HL-60 (cell line): ENCODE measurements at regions not wholly inside any gene's neighbourhood (a gene's known extent, or its start where the extent isn't known, plus 50 kb on each side); places are given as distances from the start of the nearest gene placed in this dataset.

Experiments used
- GABPA ChIP-seq: IDR thresholded peaks from 2 replicates; pipeline ENCODE4 v1.6.1; 2012; ENCODE audit warnings: low read depth
- POLR2AphosphoS5 ChIP-seq: IDR thresholded peaks from 2 replicates; pipeline ENCODE4 v1.6.1; 2012; ENCODE audit warnings: low read depth
- SPI1 ChIP-seq: IDR thresholded peaks from 2 replicates; pipeline ENCODE4 v1.6.1; 2012; ENCODE audit warnings: low read depth, mild to moderate bottlenecking, borderline replicate concordance
- TF ChIP-seq, protein P1 (sequence below): IDR thresholded peaks from one replicate; pipeline ENCODE4 v1.5.1; 2011; ENCODE audit warnings: low read length, control low read depth, inconsistent platforms; ENCODE audit not compliant: insufficient read depth
- TF ChIP-seq, protein P2 (sequence below): IDR thresholded peaks from 2 replicates; pipeline ENCODE4 v1.6.1; 2012; ENCODE audit warnings: low read depth; ENCODE audit not compliant: insufficient replicate concordance

DNA sequence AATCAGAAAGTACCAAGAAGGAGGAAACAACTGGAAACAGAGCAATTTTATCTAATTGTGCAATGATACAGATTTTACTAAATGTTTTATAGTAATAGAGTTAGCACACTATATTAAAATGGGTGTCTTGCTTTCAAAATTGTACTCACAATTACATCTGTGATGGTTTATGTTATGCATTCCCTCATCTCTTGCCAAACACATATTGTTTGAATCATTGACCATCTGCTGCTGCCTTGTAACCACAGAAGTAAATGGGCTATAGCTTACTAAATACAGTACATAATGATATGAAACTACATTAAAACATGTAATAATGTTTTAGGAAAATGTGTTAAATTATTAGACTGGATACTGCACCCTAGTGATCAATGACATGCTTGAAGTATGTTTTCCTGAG lies 158.1 kb downstream of the SLC25A46 start:
- TF ChIP-seq POLR2AphosphoS5 = no peak
- TF ChIP-seq, protein P1, sequence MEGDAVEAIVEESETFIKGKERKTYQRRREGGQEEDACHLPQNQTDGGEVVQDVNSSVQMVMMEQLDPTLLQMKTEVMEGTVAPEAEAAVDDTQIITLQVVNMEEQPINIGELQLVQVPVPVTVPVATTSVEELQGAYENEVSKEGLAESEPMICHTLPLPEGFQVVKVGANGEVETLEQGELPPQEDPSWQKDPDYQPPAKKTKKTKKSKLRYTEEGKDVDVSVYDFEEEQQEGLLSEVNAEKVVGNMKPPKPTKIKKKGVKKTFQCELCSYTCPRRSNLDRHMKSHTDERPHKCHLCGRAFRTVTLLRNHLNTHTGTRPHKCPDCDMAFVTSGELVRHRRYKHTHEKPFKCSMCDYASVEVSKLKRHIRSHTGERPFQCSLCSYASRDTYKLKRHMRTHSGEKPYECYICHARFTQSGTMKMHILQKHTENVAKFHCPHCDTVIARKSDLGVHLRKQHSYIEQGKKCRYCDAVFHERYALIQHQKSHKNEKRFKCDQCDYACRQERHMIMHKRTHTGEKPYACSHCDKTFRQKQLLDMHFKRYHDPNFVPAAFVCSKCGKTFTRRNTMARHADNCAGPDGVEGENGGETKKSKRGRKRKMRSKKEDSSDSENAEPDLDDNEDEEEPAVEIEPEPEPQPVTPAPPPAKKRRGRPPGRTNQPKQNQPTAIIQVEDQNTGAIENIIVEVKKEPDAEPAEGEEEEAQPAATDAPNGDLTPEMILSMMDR = no peak
- no peak for TF ChIP-seq GABPA
- TF ChIP-seq SPI1 = no peak
- TF ChIP-seq, protein P2, sequence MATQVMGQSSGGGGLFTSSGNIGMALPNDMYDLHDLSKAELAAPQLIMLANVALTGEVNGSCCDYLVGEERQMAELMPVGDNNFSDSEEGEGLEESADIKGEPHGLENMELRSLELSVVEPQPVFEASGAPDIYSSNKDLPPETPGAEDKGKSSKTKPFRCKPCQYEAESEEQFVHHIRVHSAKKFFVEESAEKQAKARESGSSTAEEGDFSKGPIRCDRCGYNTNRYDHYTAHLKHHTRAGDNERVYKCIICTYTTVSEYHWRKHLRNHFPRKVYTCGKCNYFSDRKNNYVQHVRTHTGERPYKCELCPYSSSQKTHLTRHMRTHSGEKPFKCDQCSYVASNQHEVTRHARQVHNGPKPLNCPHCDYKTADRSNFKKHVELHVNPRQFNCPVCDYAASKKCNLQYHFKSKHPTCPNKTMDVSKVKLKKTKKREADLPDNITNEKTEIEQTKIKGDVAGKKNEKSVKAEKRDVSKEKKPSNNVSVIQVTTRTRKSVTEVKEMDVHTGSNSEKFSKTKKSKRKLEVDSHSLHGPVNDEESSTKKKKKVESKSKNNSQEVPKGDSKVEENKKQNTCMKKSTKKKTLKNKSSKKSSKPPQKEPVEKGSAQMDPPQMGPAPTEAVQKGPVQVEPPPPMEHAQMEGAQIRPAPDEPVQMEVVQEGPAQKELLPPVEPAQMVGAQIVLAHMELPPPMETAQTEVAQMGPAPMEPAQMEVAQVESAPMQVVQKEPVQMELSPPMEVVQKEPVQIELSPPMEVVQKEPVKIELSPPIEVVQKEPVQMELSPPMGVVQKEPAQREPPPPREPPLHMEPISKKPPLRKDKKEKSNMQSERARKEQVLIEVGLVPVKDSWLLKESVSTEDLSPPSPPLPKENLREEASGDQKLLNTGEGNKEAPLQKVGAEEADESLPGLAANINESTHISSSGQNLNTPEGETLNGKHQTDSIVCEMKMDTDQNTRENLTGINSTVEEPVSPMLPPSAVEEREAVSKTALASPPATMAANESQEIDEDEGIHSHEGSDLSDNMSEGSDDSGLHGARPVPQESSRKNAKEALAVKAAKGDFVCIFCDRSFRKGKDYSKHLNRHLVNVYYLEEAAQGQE = no peak
